Right cardiac atrium (tissue), 5 donors: ENCODE measurements at regions not wholly inside any gene's neighbourhood (a gene's known extent, or its start where the extent isn't known, plus 50 kb on each side); places are given as distances from the start of the nearest gene placed in this dataset.

Experiments
- ATAC-seq, 2 donors: fragments of 200-7000 bp; cut with Tn5 transposase; one replicate each; pipeline versions ENCODE4 v1.8.0 to v1.9.1; 2020; ENCODE audit warnings: moderate library complexity in 2 of 2, mild to moderate bottlenecking in 1 of 2
- DNase-seq, 3 donors: peaks; one replicate each; pipeline ENCODE4 v3.0.0-alpha.2; 2020
- H3K27ac ChIP-seq: one replicate; pipeline ENCODE4 v1.5.1; 2013; ENCODE audit warnings: mild to moderate bottlenecking, low read length, control low read depth, moderate library complexity
- H3K27me3 ChIP-seq: one replicate; pipeline ENCODE4 v1.6.1; 2013; ENCODE audit not compliant: control insufficient read depth, insufficient read depth
- H3K4me1 ChIP-seq: one replicate; pipeline ENCODE4 v1.6.1; 2013; ENCODE audit warnings: low read length; ENCODE audit not compliant: control insufficient read depth, insufficient read depth
- H3K4me3 ChIP-seq: one replicate; pipeline ENCODE4 v1.5.1; 2013; ENCODE audit warnings: low read length, control low read depth
- H3K9me3 ChIP-seq: one replicate; pipeline ENCODE4 v1.6.1; 2013; ENCODE audit warnings: low read length; ENCODE audit not compliant: control insufficient read depth
- WGBS: extraction: QIAGEN DNeasy Blood & Tissue Kit; methylation state at CpG from one replicate; pipeline ENCODE4 v1.1.7; 2013; 5-methylcytosine and 5-hydroxymethylcytosine counted together
- intact Hi-C, 4 donors: fragments of 100-400 bp; cut with DNase I; formaldehyde crosslinking; loops; one replicate each; pipeline versions ENCODE4 v1.11.0 to v1.14.0; 2022 to 2023
- donor health status: healthy with polysubstance abuse.
- donor health status: DM: no; HTN: yes; CAD: no.
- donor health status: DM: no; HTN: no; CAD: no.
- donor health status: DM: no; HTN: yes; CAD: no; lungs with severe emphysema.
- donor health status: DM: yes; HTN: yes; CAD: no.

- 45% methylated on average over 4 of the region's 4 CpGs for WGBS
- intact Hi-C loops, result no loop called here
- no peaks in the 10 kb centered on the region for H3K4me1 ChIP-seq
- H3K4me3 ChIP-seq, result no peak overlapping the region
- H3K27me3 ChIP-seq, result no peaks in the 10 kb centered on the region
- H3K27ac ChIP-seq, result no peak overlapping the region
- DNase-seq, result no peak
- H3K9me3 ChIP-seq, result no peaks in the 10 kb centered on the region
- ATAC-seq, result no peak
These were observed 96.6 kb downstream of the PXDC1 start for GRCh38 chr6:3654898-3655297.

GRCh38 chr6:3654436-3654835, 97.1 kb downstream of the PXDC1 start:
- H3K9me3 ChIP-seq, result no peaks in the 10 kb centered on the region
- no peaks in the 10 kb centered on the region for H3K4me1 ChIP-seq
- intact Hi-C loops, result no loop called here
- H3K27me3 ChIP-seq, result no peaks in the 10 kb centered on the region
- no peak overlapping the region for H3K4me3 ChIP-seq
- H3K27ac ChIP-seq, result no peak overlapping the region
- WGBS, result 86% methylated on average over 12 of the region's 12 CpGs
- ATAC-seq (no peak), DNase-seq (no peak)

- 93% methylated on average over 6 of the region's 6 CpGs for WGBS
- Histone ChIP-seq H3K4me3 (no peak overlapping the region), H3K9me3 (no peaks in the 10 kb centered on the region), H3K27ac (no peak overlapping the region), H3K27me3 (no peaks in the 10 kb centered on the region), H3K4me1 (no peaks in the 10 kb centered on the region)
- ATAC-seq (no peak), DNase-seq (no peak)
- intact Hi-C loops, result no loop called here
These were observed 97.9 kb downstream of the PXDC1 start for GRCh38 chr6:3653528-3654070.

- intact Hi-C loops, result no loop called here
- H3K27me3 ChIP-seq, result no peaks in the 10 kb centered on the region
- no peaks in the 10 kb centered on the region for H3K4me1 ChIP-seq
- H3K4me3 ChIP-seq, result no peak overlapping the region
- DNase-seq (no peak), ATAC-seq (no peak)
- WGBS, result 74% methylated on average over 12 of the region's 12 CpGs
- no peak overlapping the region for H3K27ac ChIP-seq
- no peaks in the 10 kb centered on the region for H3K9me3 ChIP-seq
These were observed 99.7 kb downstream of the PXDC1 start for GRCh38 chr6:3651698-3652229.

GRCh38 chr6:3650959-3651697, 100.4 kb downstream of the PXDC1 start:
- no peak for DNase-seq
- WGBS, result 48% methylated on average over 15 of the region's 15 CpGs

GRCh38 chr6:3650076-3650958, 101.2 kb downstream of the PXDC1 start:
- Histone ChIP-seq H3K4me1 (no peaks in the 10 kb centered on the region), H3K9me3 (no peaks in the 10 kb centered on the region), H3K27ac (no peak overlapping the region), H3K4me3 (no peak overlapping the region), H3K27me3 (no peaks in the 10 kb centered on the region)
- no peak for ATAC-seq
- intact Hi-C loops, result no loop called here
- WGBS, result 87% methylated on average over 17 of the region's 17 CpGs
- DNase-seq, result no peak

More at GRCh38 chr6:3650959-3651697, 100.4 kb downstream of the PXDC1 start:
- intact Hi-C loops, result no loop called here
- Histone ChIP-seq H3K9me3 (no peaks in the 10 kb centered on the region), H3K4me3 (no peak overlapping the region), H3K4me1 (no peaks in the 10 kb centered on the region), H3K27me3 (no peaks in the 10 kb centered on the region), H3K27ac (no peak overlapping the region)
- no peak for ATAC-seq

- no peak for DNase-seq
- no peaks in the 10 kb centered on the region for H3K9me3 ChIP-seq
- intact Hi-C loops, result no loop called here
- H3K27me3 ChIP-seq, result no peaks in the 10 kb centered on the region
- no peak overlapping the region for H3K27ac ChIP-seq
- H3K4me1 ChIP-seq, result no peaks in the 10 kb centered on the region
- WGBS, result 48% methylated on average over 2 of the region's 2 CpGs
- no peak for ATAC-seq
- H3K4me3 ChIP-seq, result no peak overlapping the region
These were observed 102.8 kb downstream of the PXDC1 start for GRCh38 chr6:3648724-3649123.

- Histone ChIP-seq H3K9me3 (no peaks in the 10 kb centered on the region), H3K4me3 (no peak overlapping the region), H3K27ac (no peak overlapping the region), H3K27me3 (no peaks in the 10 kb centered on the region), H3K4me1 (no peaks in the 10 kb centered on the region)
- WGBS, result 93% methylated on average over 27 of the region's 27 CpGs
- ATAC-seq (no peak), DNase-seq (no peak)
- intact Hi-C loops, result no loop called here
These were observed 104.7 kb downstream of the PXDC1 start for GRCh38 chr6:3646616-3647362.

GRCh38 chr6:3644739-3645012, 106.8 kb downstream of the PXDC1 start:
- ATAC-seq (no peak), DNase-seq (no peak)
- 79% methylated on average over 6 of the region's 6 CpGs for WGBS
- Histone ChIP-seq H3K27me3 (no peaks in the 10 kb centered on the region), H3K9me3 (no peaks in the 10 kb centered on the region), H3K27ac (no peak overlapping the region), H3K4me1 (no peaks in the 10 kb centered on the region), H3K4me3 (no peak overlapping the region)
- intact Hi-C loops, result no loop called here

GRCh38 chr6:3643921-3644738, 107.4 kb downstream of the PXDC1 start:
- ATAC-seq, result no peak
- no peak for DNase-seq
- H3K4me3 ChIP-seq, result no peak overlapping the region
- H3K27ac ChIP-seq, result no peak overlapping the region
- H3K27me3 ChIP-seq, result no peaks in the 10 kb centered on the region
- no peaks in the 10 kb centered on the region for H3K9me3 ChIP-seq
- intact Hi-C loops, result no loop called here
- H3K4me1 ChIP-seq, result no peaks in the 10 kb centered on the region
- WGBS, result 82% methylated on average over 10 of the region's 10 CpGs
